ENCODE measurements at regions not wholly inside any gene's neighbourhood (a gene's known extent, or its start where the extent isn't known, plus 50 kb on each side); places are given as distances from the start of the nearest gene placed in this dataset.

DNA sequence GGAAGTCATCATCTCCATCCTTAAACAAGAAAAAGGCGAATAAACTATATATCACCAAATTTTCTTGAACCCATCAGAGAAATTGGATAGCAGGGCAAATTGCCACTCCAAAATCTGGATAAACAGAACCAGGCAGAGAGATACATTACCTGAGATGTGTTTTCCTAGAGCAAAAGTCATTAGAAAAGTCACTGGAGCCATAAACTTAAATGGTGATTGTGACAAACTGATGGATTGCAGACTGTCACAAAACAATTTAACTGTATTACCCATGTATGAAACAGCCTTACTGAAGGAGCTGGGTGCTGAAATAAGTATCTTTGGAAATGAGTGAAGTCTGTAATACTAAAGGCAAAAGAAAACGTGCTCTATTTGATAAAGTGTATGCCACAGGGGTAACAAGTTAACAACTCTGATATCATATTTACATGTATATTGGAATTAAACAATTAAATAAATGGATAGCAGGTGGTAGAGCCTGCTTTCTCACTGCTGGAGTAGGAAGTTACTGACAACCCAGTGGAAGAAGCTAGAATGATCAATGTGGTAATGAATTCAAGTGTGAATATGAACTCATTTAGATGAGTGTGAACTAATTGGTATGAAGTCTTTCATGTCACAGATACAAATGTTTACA is 186.9 kb downstream of the LMBRD1 start (continued):
- TF ChIP-seq SAP30 (IDR thresholded peaks at IDR 0.05; ENCODE audit: borderline replicate concordance, insufficient read depth, low read depth, low read length, poor library complexity, severe bottlenecking): no peak
- TF ChIP-seq MCM2 (IDR thresholded peaks at IDR 0.05; ENCODE audit: low read depth): no peak
- 0 out of 4 replicates have a peak, but pooled peaks of 1 of the 2 experiments have one; percentile 18 for TF ChIP-seq ZMIZ1 (IDR thresholded peaks at IDR 0.05; ENCODE audit: low read depth in 2 of 2, low read length in 2 of 2)
- TF ChIP-seq BCL6 (CRISPR knock-in tag; IDR thresholded peaks at IDR 0.05): no peak
- TF ChIP-seq TARDBP (IDR thresholded peaks at IDR 0.05): no peak
- no peak for TF ChIP-seq SMAD3 (CRISPR knock-in tag; conservative IDR thresholded peaks at IDR 0.05)
- TF ChIP-seq, protein P1, sequence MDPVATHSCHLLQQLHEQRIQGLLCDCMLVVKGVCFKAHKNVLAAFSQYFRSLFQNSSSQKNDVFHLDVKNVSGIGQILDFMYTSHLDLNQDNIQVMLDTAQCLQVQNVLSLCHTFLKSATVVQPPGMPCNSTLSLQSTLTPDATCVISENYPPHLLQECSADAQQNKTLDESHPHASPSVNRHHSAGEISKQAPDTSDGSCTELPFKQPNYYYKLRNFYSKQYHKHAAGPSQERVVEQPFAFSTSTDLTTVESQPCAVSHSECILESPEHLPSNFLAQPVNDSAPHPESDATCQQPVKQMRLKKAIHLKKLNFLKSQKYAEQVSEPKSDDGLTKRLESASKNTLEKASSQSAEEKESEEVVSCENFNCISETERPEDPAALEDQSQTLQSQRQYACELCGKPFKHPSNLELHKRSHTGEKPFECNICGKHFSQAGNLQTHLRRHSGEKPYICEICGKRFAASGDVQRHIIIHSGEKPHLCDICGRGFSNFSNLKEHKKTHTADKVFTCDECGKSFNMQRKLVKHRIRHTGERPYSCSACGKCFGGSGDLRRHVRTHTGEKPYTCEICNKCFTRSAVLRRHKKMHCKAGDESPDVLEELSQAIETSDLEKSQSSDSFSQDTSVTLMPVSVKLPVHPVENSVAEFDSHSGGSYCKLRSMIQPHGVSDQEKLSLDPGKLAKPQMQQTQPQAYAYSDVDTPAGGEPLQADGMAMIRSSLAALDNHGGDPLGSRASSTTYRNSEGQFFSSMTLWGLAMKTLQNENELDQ (CRISPR knock-in tag; IDR thresholded peaks at IDR 0.05; ENCODE audit: borderline replicate concordance): no peak
- TF ChIP-seq GTF2A2 (tag; IDR thresholded peaks at IDR 0.05): peak; percentile 90
- no peak for TF ChIP-seq GATAD2A (IDR thresholded peaks at IDR 0.05)
- TF ChIP-seq HDAC2 (IDR thresholded peaks at IDR 0.05): no peak
- no peak for TF ChIP-seq NR2F6 (CRISPR knock-in tag; IDR thresholded peaks at IDR 0.05)
- no peak for TF ChIP-seq TAF15 (IDR thresholded peaks at IDR 0.05; ENCODE audit: low read depth, low read length)
- no peak for TF ChIP-seq ZBTB8A (IDR thresholded peaks at IDR 0.05; ENCODE audit: partially characterized antibody)
- no peak for TF ChIP-seq ZFX (CRISPR knock-in tag; IDR thresholded peaks at IDR 0.05)
- no peak for TF ChIP-seq KLF16 (IDR thresholded peaks at IDR 0.05)
- TF ChIP-seq MBD1 (CRISPR knock-in tag; IDR thresholded peaks at IDR 0.05): no peak
- no peak for TF ChIP-seq BHLHE40 (IDR thresholded peaks at IDR 0.05; ENCODE audit: low read length)
- TF ChIP-seq, protein P2, sequence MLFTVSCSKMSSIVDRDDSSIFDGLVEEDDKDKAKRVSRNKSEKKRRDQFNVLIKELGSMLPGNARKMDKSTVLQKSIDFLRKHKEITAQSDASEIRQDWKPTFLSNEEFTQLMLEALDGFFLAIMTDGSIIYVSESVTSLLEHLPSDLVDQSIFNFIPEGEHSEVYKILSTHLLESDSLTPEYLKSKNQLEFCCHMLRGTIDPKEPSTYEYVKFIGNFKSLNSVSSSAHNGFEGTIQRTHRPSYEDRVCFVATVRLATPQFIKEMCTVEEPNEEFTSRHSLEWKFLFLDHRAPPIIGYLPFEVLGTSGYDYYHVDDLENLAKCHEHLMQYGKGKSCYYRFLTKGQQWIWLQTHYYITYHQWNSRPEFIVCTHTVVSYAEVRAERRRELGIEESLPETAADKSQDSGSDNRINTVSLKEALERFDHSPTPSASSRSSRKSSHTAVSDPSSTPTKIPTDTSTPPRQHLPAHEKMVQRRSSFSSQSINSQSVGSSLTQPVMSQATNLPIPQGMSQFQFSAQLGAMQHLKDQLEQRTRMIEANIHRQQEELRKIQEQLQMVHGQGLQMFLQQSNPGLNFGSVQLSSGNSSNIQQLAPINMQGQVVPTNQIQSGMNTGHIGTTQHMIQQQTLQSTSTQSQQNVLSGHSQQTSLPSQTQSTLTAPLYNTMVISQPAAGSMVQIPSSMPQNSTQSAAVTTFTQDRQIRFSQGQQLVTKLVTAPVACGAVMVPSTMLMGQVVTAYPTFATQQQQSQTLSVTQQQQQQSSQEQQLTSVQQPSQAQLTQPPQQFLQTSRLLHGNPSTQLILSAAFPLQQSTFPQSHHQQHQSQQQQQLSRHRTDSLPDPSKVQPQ (CRISPR knock-in tag; IDR thresholded peaks at IDR 0.05; ENCODE audit: borderline replicate concordance): no peak
